ENCODE measurements at regions not wholly inside any gene's neighbourhood (a gene's known extent, or its start where the extent isn't known, plus 50 kb on each side); places are given as distances from the start of the nearest gene placed in this dataset.

DNA sequence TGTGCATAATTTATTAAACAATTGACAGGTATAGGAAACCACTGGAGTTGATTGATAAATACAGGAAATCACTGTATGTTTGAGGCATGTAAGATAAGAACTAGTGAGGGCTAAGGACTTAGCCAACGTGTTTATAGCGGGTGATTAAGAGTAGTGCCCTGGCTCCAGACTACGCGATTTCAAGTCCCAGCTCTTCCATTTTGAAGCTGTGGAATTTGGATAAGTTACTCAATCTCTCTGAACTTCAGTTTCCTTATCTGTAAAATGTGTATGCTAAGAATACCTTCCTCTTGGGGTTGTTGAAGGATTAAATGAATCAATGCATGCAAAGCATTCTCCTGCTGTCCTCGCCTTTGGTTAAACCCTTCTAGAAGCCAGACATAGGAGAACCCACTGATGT is 143.3 kb upstream of the GJB5 start:
- no peak for TF ChIP-seq CTCF (IDR thresholded peaks at IDR 0.05)
- no peak for TF ChIP-seq POLR2A (IDR thresholded peaks at IDR 0.05)

Data from right lobe of liver (tissue), 4 donors.